PC-9 (cell line): ENCODE measurements at regions not wholly inside any gene's neighbourhood (a gene's known extent, or its start where the extent isn't known, plus 50 kb on each side); places are given as distances from the start of the nearest gene placed in this dataset.
"Not testable (repeated sequence)": the region's sequence is repeated elsewhere in the genome, so short reads cannot be mapped to it uniquely, and the experiment has no call there.

Experiments used
- BruUV-seq: library from RNA; stranded (reverse); fragments of 400-500 nt; replicated peaks from 2 replicates; lab custom pipeline; 2021; lab: Mats Ljungman, UMichigan
- CTCF ChIA-PET: fragments of 300-600 bp; sonication (Branson Sonifier 250); formaldehyde crosslinking; loops from one replicate; lab custom pipeline; 2022; ENCODE audit warnings: antibody characterized with exemption; lab: Charles Lee
- POLR2A ChIA-PET: fragments of 300-600 bp; sonication (Branson Sonifier 250); formaldehyde crosslinking; loops from one replicate; lab custom pipeline; 2022; ENCODE audit warnings: antibody characterized with exemption; ENCODE audit not compliant: unreplicated experiment; lab: Charles Lee
- DNase-seq, 2 experiments: peaks; one replicate each; pipeline versions ENCODE4 v3.0.0 to v3.0.0-alpha.2; 2015 to 2022; ENCODE audit warnings: mixed read lengths in 1 of 2
- H2AFZ ChIP-seq: fragments of 200-600 bp; sonication (generic); 2 replicates; pipeline ENCODE4 v1.8.1; 2017; ENCODE audit warnings: antibody characterized with exemption
- H3F3A ChIP-seq: fragments of 200-600 bp; sonication (generic); 2 replicates; pipeline ENCODE4 v1.8.1; 2017; ENCODE audit warnings: antibody characterized with exemption, mild to moderate bottlenecking, low read depth; ENCODE audit not compliant: insufficient read depth
- H3K27ac ChIP-seq: fragments of 200-600 bp; sonication (generic); 2 replicates; pipeline ENCODE4 v1.6.1; 2016; ENCODE audit warnings: mixed run types
- H3K27me3 ChIP-seq: fragments of 200-600 bp; sonication (generic); 2 replicates; pipeline ENCODE4 v1.6.1; 2016; ENCODE audit warnings: low read depth, mixed run types; ENCODE audit not compliant: insufficient read depth
- H3K36me3 ChIP-seq: fragments of 200-600 bp; sonication (generic); 2 replicates; pipeline ENCODE4 v1.6.1; 2016; ENCODE audit warnings: low read depth, mixed run types
- H3K4me1 ChIP-seq: fragments of 200-600 bp; sonication (generic); replicated peaks from 2 replicates; pipeline ENCODE4 v1.6.1; 2016; ENCODE audit warnings: mixed run types; ENCODE audit not compliant: insufficient read depth
- H3K4me2 ChIP-seq: fragments of 200-600 bp; sonication (generic); 2 replicates; pipeline ENCODE4 v1.6.1; 2017; ENCODE audit warnings: mixed run types
- H3K4me3 ChIP-seq: fragments of 200-600 bp; sonication (generic); 2 replicates; pipeline ENCODE4 v1.6.1; 2016; ENCODE audit warnings: mixed run types
- H3K79me2 ChIP-seq: fragments of 200-600 bp; sonication (generic); 2 replicates; pipeline ENCODE4 v1.6.1; 2017; ENCODE audit warnings: low read depth, mixed run types
- H3K9me2 ChIP-seq: fragments of 200-600 bp; sonication (generic); 2 replicates; pipeline ENCODE4 v1.8.1; 2017; ENCODE audit warnings: mild to moderate bottlenecking; ENCODE audit not compliant: insufficient read depth
- H3K9me3 ChIP-seq: fragments of 200-600 bp; sonication (generic); 2 replicates; pipeline ENCODE4 v1.8.1; 2016; ENCODE audit warnings: low read depth; ENCODE audit not compliant: insufficient read depth
- H4K20me1 ChIP-seq: fragments of 200-600 bp; sonication (generic); 2 replicates; pipeline ENCODE4 v1.8.1; 2017; ENCODE audit not compliant: insufficient read depth
- EZH2 ChIP-seq: fragments of 200-600 bp; sonication (generic); IDR thresholded peaks from 2 replicates; pipeline ENCODE4 v1.8.0; 2017; ENCODE audit warnings: antibody characterized with exemption, low read depth
- intact Hi-C: fragments of 100-400 bp; cut with micrococcal nuclease; formaldehyde crosslinking; loops from one replicate; pipeline ENCODE4 v1.10.0; 2022; ENCODE audit not compliant: unreplicated experiment
- TF ChIP-seq, protein P1 (sequence below): fragments of 200-600 bp; sonication (generic); conservative IDR thresholded peaks from 2 replicates; pipeline ENCODE4 v1.6.1; 2017; ENCODE audit warnings: mixed run types, antibody characterized with exemption, mild to moderate bottlenecking, moderate library complexity

GRCh38 chrX:56618323-56618722 is 54.9 kb downstream of the UBQLN2 start:
- Histone ChIP-seq H3K79me2 (no peaks in the 10 kb centered on the region), H3F3A (no peaks in the 10 kb centered on the region), H3K27ac (no peak overlapping the region), H3K4me3 (no peak overlapping the region), H3K27me3 (no peaks in the 10 kb centered on the region), H2AFZ (no peak overlapping the region), H3K9me3 (no peaks in the 10 kb centered on the region), H3K9me2 (no peaks in the 10 kb centered on the region), H4K20me1 (no peaks in the 10 kb centered on the region), H3K4me1 (no peaks in the 10 kb centered on the region), H3K36me3 (no peaks in the 10 kb centered on the region), H3K4me2 (no peak overlapping the region)
- TF ChIP-seq EZH2 = no peak
- TF ChIP-seq, protein P1, sequence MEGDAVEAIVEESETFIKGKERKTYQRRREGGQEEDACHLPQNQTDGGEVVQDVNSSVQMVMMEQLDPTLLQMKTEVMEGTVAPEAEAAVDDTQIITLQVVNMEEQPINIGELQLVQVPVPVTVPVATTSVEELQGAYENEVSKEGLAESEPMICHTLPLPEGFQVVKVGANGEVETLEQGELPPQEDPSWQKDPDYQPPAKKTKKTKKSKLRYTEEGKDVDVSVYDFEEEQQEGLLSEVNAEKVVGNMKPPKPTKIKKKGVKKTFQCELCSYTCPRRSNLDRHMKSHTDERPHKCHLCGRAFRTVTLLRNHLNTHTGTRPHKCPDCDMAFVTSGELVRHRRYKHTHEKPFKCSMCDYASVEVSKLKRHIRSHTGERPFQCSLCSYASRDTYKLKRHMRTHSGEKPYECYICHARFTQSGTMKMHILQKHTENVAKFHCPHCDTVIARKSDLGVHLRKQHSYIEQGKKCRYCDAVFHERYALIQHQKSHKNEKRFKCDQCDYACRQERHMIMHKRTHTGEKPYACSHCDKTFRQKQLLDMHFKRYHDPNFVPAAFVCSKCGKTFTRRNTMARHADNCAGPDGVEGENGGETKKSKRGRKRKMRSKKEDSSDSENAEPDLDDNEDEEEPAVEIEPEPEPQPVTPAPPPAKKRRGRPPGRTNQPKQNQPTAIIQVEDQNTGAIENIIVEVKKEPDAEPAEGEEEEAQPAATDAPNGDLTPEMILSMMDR = no peak
- no TSS peak for BruUV-seq
- CTCF ChIA-PET = no interaction called here
- intact Hi-C loops = no loop called here
- no peak for DNase-seq
- POLR2A ChIA-PET = no interaction called here

DNA sequence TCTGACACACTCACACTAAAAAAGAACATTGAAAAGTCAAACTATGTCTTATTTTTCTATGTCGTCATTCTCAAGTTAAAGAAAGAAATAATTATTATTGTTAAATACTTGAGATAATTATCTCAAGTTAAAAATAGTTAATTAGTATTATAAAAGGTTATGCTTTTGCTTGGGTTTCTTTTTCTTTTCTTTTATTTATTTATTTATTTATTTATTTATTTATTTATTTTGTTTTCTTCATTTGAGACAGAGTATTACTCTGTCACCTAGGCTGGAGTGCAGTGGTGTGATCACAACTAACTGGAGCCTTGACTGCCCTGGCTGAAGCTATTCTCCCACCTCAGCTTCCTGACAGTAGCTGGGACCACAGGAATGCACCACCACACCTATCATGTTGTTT is 59.9 kb downstream of the UBQLN2 start:
- no TSS peak for BruUV-seq

GRCh38 chrX:56635060-56635459 is 71.6 kb downstream of the UBQLN2 start:
- CTCF ChIA-PET = not testable (repeated sequence)

More for the DNA sequence above, 59.9 kb downstream of the UBQLN2 start:
- Histone ChIP-seq H3F3A (no peaks in the 10 kb centered on the region), H3K4me3 (no peak overlapping the region), H3K36me3 (no peaks in the 10 kb centered on the region), H3K4me2 (no peak overlapping the region), H3K9me3 (0 out of 2 replicates have a peak, but pooled peaks cover 5% of the 10 kb centered on the region), H3K4me1 (no peaks in the 10 kb centered on the region), H4K20me1 (no peaks in the 10 kb centered on the region), H3K27me3 (no peaks in the 10 kb centered on the region), H3K27ac (no peak overlapping the region), H2AFZ (no peak overlapping the region), H3K79me2 (no peaks in the 10 kb centered on the region), H3K9me2 (no peaks in the 10 kb centered on the region)
- ChIA-PET POLR2A (no interaction called here), CTCF (no interaction called here)
- DNase-seq = no peak
- intact Hi-C loops = no loop called here
- TF ChIP-seq EZH2 = no peak
- TF ChIP-seq, protein P1 = no peak

DNA sequence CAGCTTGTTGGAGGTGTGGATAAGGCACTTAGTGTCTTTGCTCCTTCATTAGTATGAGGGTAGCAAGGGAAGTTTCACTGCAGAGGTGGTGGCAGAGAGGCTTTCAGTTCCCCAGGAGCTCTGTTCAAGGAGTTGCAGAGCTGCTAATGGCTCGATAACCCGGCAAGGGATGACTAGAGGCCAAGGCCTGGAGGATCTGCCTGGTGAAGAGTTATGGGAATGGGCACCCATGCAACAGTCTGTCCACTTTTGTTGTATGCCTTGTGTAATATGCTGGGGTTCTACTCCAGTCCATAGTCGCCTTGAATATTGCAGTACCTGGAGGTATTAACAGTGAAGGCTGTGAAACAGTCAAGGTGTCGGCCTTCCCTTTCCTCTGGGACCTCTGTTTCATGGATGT is 67.8 kb upstream of the NBDY start:
- no peak for DNase-seq
- no peak overlapping the region for H3K4me2 ChIP-seq
- H3K4me3 ChIP-seq = no peak overlapping the region
- no peaks in the 10 kb centered on the region for H3K9me3 ChIP-seq
- no peak overlapping the region for H3K27ac ChIP-seq
- no peaks in the 10 kb centered on the region for H3F3A ChIP-seq
- BruUV-seq = no TSS peak
- ChIA-PET CTCF (no interaction called here), POLR2A (interaction anchor here (0.6 kb wide), 1 partner anchor 12 kb away, joined by 3 read pairs; no protein-coding TSS in a partner anchor)
- intact Hi-C loops = no loop called here
- H3K79me2 ChIP-seq = no peaks in the 10 kb centered on the region
- no peaks in the 10 kb centered on the region for H3K9me2 ChIP-seq
- H3K27me3 ChIP-seq = no peaks in the 10 kb centered on the region
- TF ChIP-seq, protein P1 = no peak
- no peak for TF ChIP-seq EZH2
- H2AFZ ChIP-seq = no peak overlapping the region
- peaks cover 6% of the 10 kb centered on the region; the same call in 1 of the 2 replicates for H3K4me1 ChIP-seq
- no peaks in the 10 kb centered on the region for H4K20me1 ChIP-seq
- H3K36me3 ChIP-seq = no peaks in the 10 kb centered on the region

More at GRCh38 chrX:56635060-56635459, 71.6 kb downstream of the UBQLN2 start:
- H4K20me1 ChIP-seq, H3K4me2 ChIP-seq, H3K4me3 ChIP-seq, intact Hi-C loops, H3K9me2 ChIP-seq, H3K27ac ChIP-seq, H3K36me3 ChIP-seq, H3K79me2 ChIP-seq, DNase-seq, H2AFZ ChIP-seq, H3K4me1 ChIP-seq, H3F3A ChIP-seq, H3K27me3 ChIP-seq, H3K9me3 ChIP-seq, POLR2A ChIA-PET, BruUV-seq: not testable (repeated sequence)
